Fibroblast of the aortic adventitia (primary cell): ENCODE measurements at regions not wholly inside any gene's neighbourhood (a gene's known extent, or its start where the extent isn't known, plus 50 kb on each side); places are given as distances from the start of the nearest gene placed in this dataset.

ENCODE experiments used
- DNase-seq: peaks from one replicate; pipeline ENCODE4 v3.0.0-alpha.2; 2010; ENCODE audit warnings: low read depth
- H3K4me3 ChIP-seq: 2 replicates; pipeline ENCODE4 v1.5.1; 2011; ENCODE audit warnings: low read depth, mild to moderate bottlenecking, control low read depth, low read length, moderate library complexity
- CTCF ChIP-seq: IDR thresholded peaks from 2 replicates; pipeline ENCODE4 v1.5.1; 2011; ENCODE audit warnings: mild to moderate bottlenecking, low read length, control low read depth, inconsistent platforms; ENCODE audit not compliant: insufficient read depth

GRCh38 chr6:11486959-11487358 is 50.6 kb upstream of the TMEM170B start:
- no peak for TF ChIP-seq CTCF
- H3K4me3 ChIP-seq, result no peak overlapping the region
- no peak for DNase-seq

- no peak for DNase-seq
- no peak overlapping the region for H3K4me3 ChIP-seq
- no peak for TF ChIP-seq CTCF
Observed at GRCh38 chr6:11486486-11486885, 51.1 kb upstream of the TMEM170B start.

GRCh38 chr6:11486051-11486450 is 51.5 kb upstream of the TMEM170B start:
- H3K4me3 ChIP-seq, result no peak overlapping the region
- no peak for TF ChIP-seq CTCF
- DNase-seq, result no peak

GRCh38 chr6:11485271-11485670 is 52.3 kb upstream of the TMEM170B start:
- no peak overlapping the region for H3K4me3 ChIP-seq
- TF ChIP-seq CTCF, result no peak
- no peak for DNase-seq

- no peak for DNase-seq
- TF ChIP-seq CTCF, result no peak
- no peak overlapping the region for H3K4me3 ChIP-seq
Observed at GRCh38 chr6:11484441-11484840, 53.1 kb upstream of the TMEM170B start.

GRCh38 chr6:11482616-11483015 is 54.9 kb upstream of the TMEM170B start:
- TF ChIP-seq CTCF, result no peak
- no peak for DNase-seq

GRCh38 chr6:11480541-11480940 is 57.0 kb upstream of the TMEM170B start:
- DNase-seq, result no peak
- no peak overlapping the region for H3K4me3 ChIP-seq
- TF ChIP-seq CTCF, result no peak

More at GRCh38 chr6:11482616-11483015, 54.9 kb upstream of the TMEM170B start:
- no peak overlapping the region for H3K4me3 ChIP-seq
